ENCODE measurements at regions not wholly inside any gene's neighbourhood (a gene's known extent, or its start where the extent isn't known, plus 50 kb on each side); places are given as distances from the start of the nearest gene placed in this dataset.

GRCh38 chr20:59491884-59492283 lies 112.5 kb upstream of the PHACTR3 start:
- TF ChIP-seq CTCF (IDR thresholded peaks at IDR 0.05; ENCODE audit: low read depth, low read length, missing control alignments) = no peak
- no peak for DNase-seq (ENCODE audit: low read depth)
- H3K4me3 ChIP-seq (ENCODE audit: low read depth, low read length) = no peak overlapping the region
- in situ Hi-C loops (cut with HindIII; ENCODE audit: low sequenced_read_pairs) = loop anchor here (25.0 kb wide), 1 partner anchor 630 kb away; the partner anchor contains the start of genes GNAS and GNAS-AS1

- in situ Hi-C loops (cut with HindIII; ENCODE audit: low sequenced_read_pairs) = loop anchor here (25.0 kb wide), 1 partner anchor 632 kb away; the partner anchor contains the start of genes GNAS and GNAS-AS1
- no peak for TF ChIP-seq CTCF (IDR thresholded peaks at IDR 0.05; ENCODE audit: low read depth, low read length, missing control alignments)
- DNase-seq (ENCODE audit: low read depth) = no peak
- H3K4me3 ChIP-seq (ENCODE audit: low read depth, low read length) = no peak overlapping the region
These were observed 110.4 kb upstream of the PHACTR3 start for GRCh38 chr20:59493926-59494325.

GRCh38 chr20:59495166-59495565 lies 109.2 kb upstream of the PHACTR3 start:
- DNase-seq (ENCODE audit: low read depth) = no peak
- no peak overlapping the region for H3K4me3 ChIP-seq (ENCODE audit: low read depth, low read length)
- no peak for TF ChIP-seq CTCF (IDR thresholded peaks at IDR 0.05; ENCODE audit: low read depth, low read length, missing control alignments)
- in situ Hi-C loops (cut with HindIII; ENCODE audit: low sequenced_read_pairs) = loop anchor here (25.0 kb wide), 1 partner anchor 633 kb away; the partner anchor contains the start of genes GNAS and GNAS-AS1

- peak; percentile 89 for TF ChIP-seq CTCF (IDR thresholded peaks at IDR 0.05; ENCODE audit: low read depth, low read length, missing control alignments)
- in situ Hi-C loops (cut with HindIII; ENCODE audit: low sequenced_read_pairs) = loop anchor here (25.0 kb wide), 1 partner anchor 634 kb away; the partner anchor contains the start of genes GNAS and GNAS-AS1
These were observed 108.3 kb upstream of the PHACTR3 start for GRCh38 chr20:59495894-59496510.

GRCh38 chr20:59498291-59498690 lies 106.0 kb upstream of the PHACTR3 start:
- H3K4me3 ChIP-seq (ENCODE audit: low read depth, low read length) = no peak overlapping the region
- in situ Hi-C loops (cut with HindIII; ENCODE audit: low sequenced_read_pairs) = loop anchor here (25.0 kb wide), 1 partner anchor 636 kb away; the partner anchor contains the start of genes GNAS and GNAS-AS1
- TF ChIP-seq CTCF (IDR thresholded peaks at IDR 0.05; ENCODE audit: low read depth, low read length, missing control alignments) = no peak
- DNase-seq (ENCODE audit: low read depth) = no peak

More at GRCh38 chr20:59495894-59496510, 108.3 kb upstream of the PHACTR3 start:
- H3K4me3 ChIP-seq (ENCODE audit: low read depth, low read length) = no peak overlapping the region
- DNase-seq (ENCODE audit: low read depth) = peak; percentile 28

GRCh38 chr20:59499863-59500262 lies 104.5 kb upstream of the PHACTR3 start:
- DNase-seq (ENCODE audit: low read depth) = no peak
- TF ChIP-seq CTCF (IDR thresholded peaks at IDR 0.05; ENCODE audit: low read depth, low read length, missing control alignments) = no peak
- in situ Hi-C loops (cut with HindIII; ENCODE audit: low sequenced_read_pairs) = loop anchor here (25.0 kb wide), 1 partner anchor 638 kb away; the partner anchor contains the start of genes GNAS and GNAS-AS1
- H3K4me3 ChIP-seq (ENCODE audit: low read depth, low read length) = no peak overlapping the region
